ENCODE measurements at regions not wholly inside any gene's neighbourhood (a gene's known extent, or its start where the extent isn't known, plus 50 kb on each side); places are given as distances from the start of the nearest gene placed in this dataset.

DNA sequence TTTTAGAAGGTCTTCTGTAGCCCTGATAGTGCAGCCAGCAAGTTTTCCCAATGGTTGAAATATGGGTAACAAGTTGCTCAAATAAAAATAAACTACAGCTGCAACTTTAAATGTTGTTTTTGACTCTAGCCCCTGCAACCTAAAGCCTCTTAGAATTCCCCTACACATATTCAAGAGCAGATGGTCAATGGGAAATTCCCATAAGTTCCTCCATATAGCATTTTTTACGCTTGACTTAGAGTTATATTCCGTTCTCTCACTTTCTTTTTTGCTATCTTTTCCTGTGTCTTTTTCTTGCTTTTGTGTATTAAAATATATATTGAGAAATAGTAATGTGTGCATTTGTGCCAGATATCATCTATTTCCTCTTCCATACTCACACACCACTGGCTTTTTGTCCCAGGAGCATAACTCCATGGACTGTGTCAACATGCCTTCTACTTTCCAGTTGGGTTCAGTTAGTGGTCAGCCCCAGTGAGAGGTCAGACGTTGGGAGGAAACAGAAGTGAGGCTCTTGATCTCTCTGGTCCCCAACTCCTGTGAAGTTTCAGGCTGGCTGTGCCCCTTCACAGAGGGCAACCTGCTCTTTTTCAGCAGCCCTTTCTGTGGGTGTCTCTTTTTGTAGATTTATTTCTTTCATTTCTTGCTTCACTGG is 63.3 kb upstream of the TP63 start:
- 71 to 79% methylated on average over 3 of the region's 3 CpGs for WGBS, 2 donors
- intact Hi-C loops (cut with DNase I) = no loop called here
- no peaks in the 10 kb centered on the region for H3K4me1 ChIP-seq
- H3K36me3 ChIP-seq = no peaks in the 10 kb centered on the region
- no peak for DNase-seq
- H3K27me3 ChIP-seq = no peaks in the 10 kb centered on the region
- no peak overlapping the region for H3K27ac ChIP-seq
- H3K9me3 ChIP-seq = no peaks in the 10 kb centered on the region
- TF ChIP-seq, protein P1, sequence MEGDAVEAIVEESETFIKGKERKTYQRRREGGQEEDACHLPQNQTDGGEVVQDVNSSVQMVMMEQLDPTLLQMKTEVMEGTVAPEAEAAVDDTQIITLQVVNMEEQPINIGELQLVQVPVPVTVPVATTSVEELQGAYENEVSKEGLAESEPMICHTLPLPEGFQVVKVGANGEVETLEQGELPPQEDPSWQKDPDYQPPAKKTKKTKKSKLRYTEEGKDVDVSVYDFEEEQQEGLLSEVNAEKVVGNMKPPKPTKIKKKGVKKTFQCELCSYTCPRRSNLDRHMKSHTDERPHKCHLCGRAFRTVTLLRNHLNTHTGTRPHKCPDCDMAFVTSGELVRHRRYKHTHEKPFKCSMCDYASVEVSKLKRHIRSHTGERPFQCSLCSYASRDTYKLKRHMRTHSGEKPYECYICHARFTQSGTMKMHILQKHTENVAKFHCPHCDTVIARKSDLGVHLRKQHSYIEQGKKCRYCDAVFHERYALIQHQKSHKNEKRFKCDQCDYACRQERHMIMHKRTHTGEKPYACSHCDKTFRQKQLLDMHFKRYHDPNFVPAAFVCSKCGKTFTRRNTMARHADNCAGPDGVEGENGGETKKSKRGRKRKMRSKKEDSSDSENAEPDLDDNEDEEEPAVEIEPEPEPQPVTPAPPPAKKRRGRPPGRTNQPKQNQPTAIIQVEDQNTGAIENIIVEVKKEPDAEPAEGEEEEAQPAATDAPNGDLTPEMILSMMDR (IDR thresholded peaks at IDR 0.05) = no peak
- no peak for TF ChIP-seq POLR2A (IDR thresholded peaks at IDR 0.05)
- H3K4me3 ChIP-seq (replicated peaks in 1 of 3) = no peak overlapping the region

GRCh38 chr3:189568961-189569360 is 62.2 kb upstream of the TP63 start:
- 74 to 77% methylated on average over 4 of the region's 4 CpGs for WGBS, 2 donors
- intact Hi-C loops (cut with DNase I) = no loop called here
- no peak for DNase-seq
- H3K36me3 ChIP-seq = no peaks in the 10 kb centered on the region
- no peaks in the 10 kb centered on the region for H3K4me1 ChIP-seq
- H3K27ac ChIP-seq = no peak overlapping the region
- no peaks in the 10 kb centered on the region for H3K27me3 ChIP-seq
- no peaks in the 10 kb centered on the region for H3K9me3 ChIP-seq
- TF ChIP-seq, protein P1 (IDR thresholded peaks at IDR 0.05) = no peak
- no peak for TF ChIP-seq POLR2A (IDR thresholded peaks at IDR 0.05)
- no peak overlapping the region for H3K4me3 ChIP-seq (replicated peaks in 1 of 3)

GRCh38 chr3:189569473-189569872 is 61.7 kb upstream of the TP63 start:
- Histone ChIP-seq H3K27me3 (no peaks in the 10 kb centered on the region), H3K9me3 (no peaks in the 10 kb centered on the region), H3K4me3 (replicated peaks in 1 of 3) (no peak overlapping the region), H3K27ac (no peak overlapping the region), H3K4me1 (no peaks in the 10 kb centered on the region), H3K36me3 (no peaks in the 10 kb centered on the region)
- TF ChIP-seq, protein P1 (IDR thresholded peaks at IDR 0.05) = no peak
- TF ChIP-seq POLR2A (IDR thresholded peaks at IDR 0.05) = no peak
- intact Hi-C loops (cut with DNase I) = no loop called here
- DNase-seq = no peak
- 93 to 98% methylated on average over 4 of the region's 4 CpGs for WGBS, 2 donors

- no peak for DNase-seq
- no peaks in the 10 kb centered on the region for H3K36me3 ChIP-seq
- intact Hi-C loops (cut with DNase I) = no loop called here
- H3K4me1 ChIP-seq = no peaks in the 10 kb centered on the region
- no peak overlapping the region for H3K27ac ChIP-seq
- no peak overlapping the region for H3K4me3 ChIP-seq (replicated peaks in 1 of 3)
- no peaks in the 10 kb centered on the region for H3K27me3 ChIP-seq
- TF ChIP-seq, protein P1 (IDR thresholded peaks at IDR 0.05) = no peak
- TF ChIP-seq POLR2A (IDR thresholded peaks at IDR 0.05) = no peak
- H3K9me3 ChIP-seq = no peaks in the 10 kb centered on the region
These were observed 60.3 kb upstream of the TP63 start for GRCh38 chr3:189570916-189571315.

- TF ChIP-seq, protein P1 (IDR thresholded peaks at IDR 0.05) = no peak
- TF ChIP-seq POLR2A (IDR thresholded peaks at IDR 0.05) = no peak
- intact Hi-C loops (cut with DNase I) = no loop called here
- no peak for DNase-seq
- Histone ChIP-seq H3K4me1 (no peaks in the 10 kb centered on the region), H3K27ac (no peak overlapping the region), H3K27me3 (no peaks in the 10 kb centered on the region), H3K4me3 (replicated peaks in 1 of 3) (no peak overlapping the region), H3K9me3 (no peaks in the 10 kb centered on the region), H3K36me3 (no peaks in the 10 kb centered on the region)
- WGBS, 2 donors = 82 to 95% methylated on average over 2 of the region's 2 CpGs
These were observed 58.9 kb upstream of the TP63 start for GRCh38 chr3:189572249-189572648.
